ENCODE measurements at regions not wholly inside any gene's neighbourhood (a gene's known extent, or its start where the extent isn't known, plus 50 kb on each side); places are given as distances from the start of the nearest gene placed in this dataset.

- Histone ChIP-seq H3K27ac (ENCODE audit: low read depth, low read length) (no peak overlapping the region), H3K9ac (ENCODE audit: low read depth, low read length) (no peak overlapping the region), H3K4me3 (ENCODE audit: low read length) (no peak overlapping the region), H3K9me3 (ENCODE audit: insufficient read depth, low read depth, low read length) (no peaks in the 10 kb centered on the region), H3K4me1 (ENCODE audit: insufficient read depth, low read length) (no peaks in the 10 kb centered on the region), H3K36me3 (ENCODE audit: insufficient read depth, low read length) (no peaks in the 10 kb centered on the region), H3K27me3 (ENCODE audit: insufficient read depth, low read length) (no peaks in the 10 kb centered on the region)
- 99% methylated on average over 4 of the region's 4 CpGs for WGBS
These were observed 232.1 kb downstream of the RBM43 start for GRCh38 chr2:151029406-151030157.

DNA sequence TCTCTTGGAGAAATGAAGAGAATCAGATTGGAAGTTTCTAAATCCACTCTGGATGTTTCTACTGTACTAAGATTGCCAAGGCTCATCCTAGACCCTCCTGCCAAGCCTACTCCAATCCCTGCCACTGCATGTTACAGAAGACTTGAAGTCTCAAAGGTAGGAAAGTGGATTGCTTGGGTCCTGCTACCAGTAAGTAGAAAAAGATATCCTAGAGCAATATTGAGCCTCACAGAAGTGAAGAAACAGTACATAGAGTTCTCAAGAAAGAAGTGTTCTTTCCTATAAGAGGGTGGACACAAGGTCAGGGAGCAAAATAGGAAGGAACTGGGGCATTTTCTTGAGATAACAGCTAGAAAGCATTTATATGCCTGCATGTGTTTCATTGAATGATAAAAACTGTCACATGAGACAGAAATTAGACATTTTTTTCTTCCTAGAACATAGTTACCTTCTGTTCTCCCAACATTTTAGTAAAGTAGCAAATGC, 232.9 kb downstream of the RBM43 start:
- Histone ChIP-seq H3K36me3 (ENCODE audit: insufficient read depth, low read length) (no peaks in the 10 kb centered on the region), H3K27ac (ENCODE audit: low read depth, low read length) (no peak overlapping the region), H3K4me1 (ENCODE audit: insufficient read depth, low read length) (no peaks in the 10 kb centered on the region), H3K9me3 (ENCODE audit: insufficient read depth, low read depth, low read length) (no peaks in the 10 kb centered on the region), H3K27me3 (ENCODE audit: insufficient read depth, low read length) (no peaks in the 10 kb centered on the region), H3K9ac (ENCODE audit: low read depth, low read length) (no peak overlapping the region), H3K4me3 (ENCODE audit: low read length) (no peak overlapping the region)

GRCh38 chr2:151027151-151027550, 234.5 kb downstream of the RBM43 start:
- Histone ChIP-seq H3K4me3 (ENCODE audit: low read length) (no peak overlapping the region), H3K4me1 (ENCODE audit: insufficient read depth, low read length) (no peaks in the 10 kb centered on the region), H3K9ac (ENCODE audit: low read depth, low read length) (no peak overlapping the region), H3K27ac (ENCODE audit: low read depth, low read length) (no peak overlapping the region), H3K9me3 (ENCODE audit: insufficient read depth, low read depth, low read length) (no peaks in the 10 kb centered on the region), H3K27me3 (ENCODE audit: insufficient read depth, low read length) (no peaks in the 10 kb centered on the region), H3K36me3 (ENCODE audit: insufficient read depth, low read length) (no peaks in the 10 kb centered on the region)
- whole genome bisulfite sequencing = 95% methylated on average over 6 of the region's 6 CpGs

GRCh38 chr2:151025816-151026215, 235.8 kb downstream of the RBM43 start:
- no peaks in the 10 kb centered on the region for H3K9me3 ChIP-seq (ENCODE audit: insufficient read depth, low read depth, low read length)
- no CpG with 5 or more reads among the region's 1 CpG for WGBS
- H3K4me3 ChIP-seq (ENCODE audit: low read length) = no peak overlapping the region
- H3K9ac ChIP-seq (ENCODE audit: low read depth, low read length) = no peak overlapping the region
- H3K27ac ChIP-seq (ENCODE audit: low read depth, low read length) = no peak overlapping the region
- H3K36me3 ChIP-seq (ENCODE audit: insufficient read depth, low read length) = no peaks in the 10 kb centered on the region
- H3K4me1 ChIP-seq (ENCODE audit: insufficient read depth, low read length) = no peaks in the 10 kb centered on the region
- no peaks in the 10 kb centered on the region for H3K27me3 ChIP-seq (ENCODE audit: insufficient read depth, low read length)

DNA sequence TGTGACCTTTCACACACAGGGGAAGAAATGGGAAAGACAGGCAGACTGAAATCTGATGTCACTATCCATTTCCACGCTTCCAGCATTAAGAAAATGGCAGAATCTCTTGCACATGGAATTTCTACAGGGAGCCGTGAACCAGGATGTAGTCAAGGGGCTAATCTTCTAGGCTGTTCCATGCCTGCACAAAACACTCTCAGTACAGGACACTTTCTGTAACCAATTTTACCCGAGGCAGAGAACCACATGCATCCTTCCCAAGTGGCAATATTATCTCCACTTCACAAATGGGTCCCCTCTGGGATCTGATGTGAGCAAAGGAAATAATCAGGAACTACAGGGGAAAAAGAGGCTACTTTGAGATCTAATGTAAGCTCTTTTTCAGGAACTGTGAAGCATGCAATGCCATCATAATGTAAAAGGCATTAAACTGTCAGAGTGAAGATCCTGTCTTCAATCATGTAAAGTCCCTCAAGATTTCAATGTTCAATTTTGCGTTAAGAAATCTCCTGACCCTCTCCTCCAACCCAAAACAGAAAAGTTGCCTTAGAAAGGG, 236.9 kb downstream of the RBM43 start:
- 93% methylated on average over 3 of the region's 4 CpGs for WGBS
- Histone ChIP-seq H3K9ac (ENCODE audit: low read depth, low read length) (no peak overlapping the region), H3K27ac (ENCODE audit: low read depth, low read length) (no peak overlapping the region), H3K9me3 (ENCODE audit: insufficient read depth, low read depth, low read length) (no peaks in the 10 kb centered on the region), H3K4me3 (ENCODE audit: low read length) (no peak overlapping the region), H3K27me3 (ENCODE audit: insufficient read depth, low read length) (no peaks in the 10 kb centered on the region), H3K4me1 (ENCODE audit: insufficient read depth, low read length) (no peaks in the 10 kb centered on the region), H3K36me3 (ENCODE audit: insufficient read depth, low read length) (no peaks in the 10 kb centered on the region)

DNA sequence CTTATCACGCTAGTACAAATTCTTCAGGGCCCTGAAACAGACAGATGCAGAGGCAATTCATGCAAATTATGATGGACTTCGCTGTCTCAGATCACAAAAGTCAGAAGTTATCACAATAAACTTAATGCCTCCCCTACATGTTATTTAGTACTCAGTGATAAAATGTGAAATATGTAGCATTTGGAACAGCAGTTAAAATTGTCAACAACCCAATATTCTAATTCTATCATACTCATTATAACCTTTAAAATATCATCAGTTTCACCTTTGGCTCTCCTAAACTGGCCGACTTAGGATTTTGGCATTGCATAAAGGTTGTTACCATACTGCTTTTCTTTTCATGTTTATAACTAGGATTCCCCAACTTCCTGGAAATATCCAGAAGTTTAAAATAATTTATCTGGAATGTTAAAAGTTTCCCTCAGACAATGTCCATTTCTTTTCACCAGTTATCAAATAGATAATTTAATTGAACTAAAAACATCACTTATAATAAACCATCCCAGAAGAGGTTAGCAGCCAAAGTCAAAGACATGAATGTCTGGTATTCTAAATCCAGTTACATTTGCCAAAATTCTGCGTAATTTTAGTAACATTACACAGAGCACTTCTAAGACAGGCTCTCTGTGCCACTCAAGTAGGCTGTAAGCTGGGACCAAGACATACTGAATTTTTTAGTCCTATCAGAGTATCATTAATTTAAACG, 239.8 kb downstream of the RBM43 start:
- no peak overlapping the region for H3K9ac ChIP-seq (ENCODE audit: low read depth, low read length)
- H3K4me1 ChIP-seq (ENCODE audit: insufficient read depth, low read length) = no peaks in the 10 kb centered on the region
- H3K27me3 ChIP-seq (ENCODE audit: insufficient read depth, low read length) = no peaks in the 10 kb centered on the region
- WGBS = 92% methylated on average over 4 of the region's 5 CpGs
- H3K36me3 ChIP-seq (ENCODE audit: insufficient read depth, low read length) = no peaks in the 10 kb centered on the region
- H3K27ac ChIP-seq (ENCODE audit: low read depth, low read length) = no peak overlapping the region
- no peak overlapping the region for H3K4me3 ChIP-seq (ENCODE audit: low read length)
- H3K9me3 ChIP-seq (ENCODE audit: insufficient read depth, low read depth, low read length) = no peaks in the 10 kb centered on the region

DNA sequence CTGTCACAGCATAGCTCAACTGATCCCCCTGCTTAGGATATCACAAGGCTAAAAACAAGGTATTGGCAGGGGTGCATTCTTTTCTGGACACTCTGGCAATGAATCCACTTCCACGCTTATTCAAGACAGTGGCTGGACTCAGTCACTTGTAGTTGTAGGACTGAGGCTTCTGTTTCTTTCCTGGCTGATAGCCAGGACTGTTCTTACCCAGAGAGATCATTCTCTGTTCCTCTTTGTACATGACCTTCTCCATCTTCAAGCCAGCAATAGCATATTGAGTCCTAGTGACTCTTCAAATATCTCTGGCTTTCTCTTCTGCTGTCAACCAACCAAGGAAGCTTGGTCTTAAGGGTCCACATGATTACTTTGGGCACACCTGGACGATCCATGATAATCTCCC, 241.3 kb downstream of the RBM43 start:
- WGBS = 96% methylated on average over 2 of the region's 2 CpGs
- Histone ChIP-seq H3K4me3 (ENCODE audit: low read length) (no peak overlapping the region), H3K4me1 (ENCODE audit: insufficient read depth, low read length) (no peaks in the 10 kb centered on the region)

GRCh38 chr2:151009437-151010175, 252.1 kb downstream of the RBM43 start:
- no peak overlapping the region for H3K4me3 ChIP-seq (ENCODE audit: low read length)
- H3K4me1 ChIP-seq (ENCODE audit: insufficient read depth, low read length) = no peaks in the 10 kb centered on the region
- H3K9ac ChIP-seq (ENCODE audit: low read depth, low read length) = no peak overlapping the region
- no peaks in the 10 kb centered on the region for H3K27me3 ChIP-seq (ENCODE audit: insufficient read depth, low read length)
- H3K27ac ChIP-seq (ENCODE audit: low read depth, low read length) = no peak overlapping the region
- no peaks in the 10 kb centered on the region for H3K36me3 ChIP-seq (ENCODE audit: insufficient read depth, low read length)
- H3K9me3 ChIP-seq (ENCODE audit: insufficient read depth, low read depth, low read length) = no peaks in the 10 kb centered on the region
- WGBS = 97% methylated on average over 6 of the region's 6 CpGs

More for the DNA sequence above, 241.3 kb downstream of the RBM43 start:
- Histone ChIP-seq H3K9ac (ENCODE audit: low read depth, low read length) (no peak overlapping the region), H3K36me3 (ENCODE audit: insufficient read depth, low read length) (no peaks in the 10 kb centered on the region), H3K9me3 (ENCODE audit: insufficient read depth, low read depth, low read length) (no peaks in the 10 kb centered on the region), H3K27ac (ENCODE audit: low read depth, low read length) (no peak overlapping the region), H3K27me3 (ENCODE audit: insufficient read depth, low read length) (no peaks in the 10 kb centered on the region)

DNA sequence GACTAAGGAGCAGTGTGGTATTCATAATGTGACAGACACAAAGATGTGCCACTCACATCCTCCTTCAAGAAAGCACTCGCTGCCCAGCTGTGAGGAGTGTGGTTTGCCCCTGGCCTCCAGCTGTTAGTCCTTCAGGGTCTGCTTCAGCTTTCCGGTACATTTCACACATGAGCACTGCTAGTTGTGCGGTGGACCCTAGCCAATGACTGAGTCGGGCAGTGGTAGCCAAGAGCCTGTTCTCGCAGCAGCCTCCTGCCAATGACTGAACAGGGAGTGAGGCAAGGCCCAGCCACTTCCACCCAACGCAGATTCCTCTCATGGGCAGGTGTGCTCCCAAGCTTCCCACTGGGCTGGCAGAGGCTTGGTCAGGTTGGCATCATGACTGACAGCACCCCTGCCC, 254.3 kb downstream of the RBM43 start:
- 93% methylated on average over 6 of the region's 6 CpGs for WGBS

GRCh38 chr2:151002959-151003600, 258.6 kb downstream of the RBM43 start:
- Histone ChIP-seq H3K27me3 (ENCODE audit: insufficient read depth, low read length) (no peaks in the 10 kb centered on the region), H3K4me1 (ENCODE audit: insufficient read depth, low read length) (no peaks in the 10 kb centered on the region), H3K27ac (ENCODE audit: low read depth, low read length) (no peak overlapping the region), H3K4me3 (ENCODE audit: low read length) (no peak overlapping the region), H3K36me3 (ENCODE audit: insufficient read depth, low read length) (no peaks in the 10 kb centered on the region), H3K9ac (ENCODE audit: low read depth, low read length) (no peak overlapping the region), H3K9me3 (ENCODE audit: insufficient read depth, low read depth, low read length) (no peaks in the 10 kb centered on the region)
- 98% methylated on average over 5 of the region's 5 CpGs for WGBS

More for the DNA sequence above, 254.3 kb downstream of the RBM43 start:
- no peak overlapping the region for H3K27ac ChIP-seq (ENCODE audit: low read depth, low read length)
- no peaks in the 10 kb centered on the region for H3K4me1 ChIP-seq (ENCODE audit: insufficient read depth, low read length)
- H3K27me3 ChIP-seq (ENCODE audit: insufficient read depth, low read length) = no peaks in the 10 kb centered on the region
- H3K9ac ChIP-seq (ENCODE audit: low read depth, low read length) = no peak overlapping the region
- H3K4me3 ChIP-seq (ENCODE audit: low read length) = no peak overlapping the region
- no peaks in the 10 kb centered on the region for H3K9me3 ChIP-seq (ENCODE audit: insufficient read depth, low read depth, low read length)
- H3K36me3 ChIP-seq (ENCODE audit: insufficient read depth, low read length) = no peaks in the 10 kb centered on the region

Measured in HUES64 (cell line).